Renal cortex interstitium (tissue), 11 donors: ENCODE measurements at regions not wholly inside any gene's neighbourhood (a gene's known extent, or its start where the extent isn't known, plus 50 kb on each side); places are given as distances from the start of the nearest gene placed in this dataset.

ENCODE experiments used
- DNase-seq, 11 donors: peaks; one replicate each; pipeline ENCODE4 v3.0.0-alpha.2; 2013; ENCODE audit warnings: low read depth in 9 of 11, low spot score in 4 of 11; ENCODE audit errors: extremely low read depth in 1 of 11

DNA sequence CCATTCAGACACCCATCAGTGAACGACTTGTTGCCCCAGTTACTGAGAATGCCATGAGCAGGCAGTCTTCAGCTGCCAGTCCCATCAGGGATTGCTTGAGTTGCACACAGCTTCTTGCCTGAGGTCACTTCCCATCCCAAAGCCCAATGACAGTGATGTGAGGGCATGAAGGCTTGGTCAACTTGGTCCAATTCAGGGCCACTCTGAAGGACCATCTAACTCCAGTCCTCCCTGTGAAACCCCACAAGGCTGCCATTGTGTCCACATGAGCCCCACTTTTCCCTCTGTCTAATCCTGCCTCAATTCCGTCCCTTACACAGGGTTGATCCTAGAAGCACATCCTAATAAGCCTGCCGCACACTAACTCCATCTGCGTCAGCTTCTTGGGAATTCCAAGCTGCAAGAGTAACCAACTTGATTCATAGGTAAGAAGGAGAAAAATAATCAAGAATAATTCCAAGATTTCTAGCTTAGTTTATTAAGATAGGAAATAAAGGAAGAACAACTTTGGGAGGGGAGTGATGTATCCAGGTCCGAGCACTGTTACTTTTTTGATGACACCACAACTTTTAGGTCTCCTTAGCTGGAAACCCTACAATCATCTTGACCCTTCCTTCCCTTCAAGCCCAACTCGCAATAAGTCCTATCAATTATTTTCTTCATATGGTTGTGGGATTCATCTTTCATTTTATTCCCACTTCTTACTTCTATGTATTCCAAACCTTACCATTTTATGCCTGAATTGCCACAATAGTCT, 110.9 kb downstream of the LRRC30 start:
- no peak for DNase-seq

GRCh38 chr18:7349181-7349837, 118.4 kb downstream of the LRRC30 start:
- no peak for DNase-seq

- DNase-seq: no peak
These were observed 128.3 kb downstream of the LRRC30 start for GRCh38 chr18:7358989-7359726.

DNA sequence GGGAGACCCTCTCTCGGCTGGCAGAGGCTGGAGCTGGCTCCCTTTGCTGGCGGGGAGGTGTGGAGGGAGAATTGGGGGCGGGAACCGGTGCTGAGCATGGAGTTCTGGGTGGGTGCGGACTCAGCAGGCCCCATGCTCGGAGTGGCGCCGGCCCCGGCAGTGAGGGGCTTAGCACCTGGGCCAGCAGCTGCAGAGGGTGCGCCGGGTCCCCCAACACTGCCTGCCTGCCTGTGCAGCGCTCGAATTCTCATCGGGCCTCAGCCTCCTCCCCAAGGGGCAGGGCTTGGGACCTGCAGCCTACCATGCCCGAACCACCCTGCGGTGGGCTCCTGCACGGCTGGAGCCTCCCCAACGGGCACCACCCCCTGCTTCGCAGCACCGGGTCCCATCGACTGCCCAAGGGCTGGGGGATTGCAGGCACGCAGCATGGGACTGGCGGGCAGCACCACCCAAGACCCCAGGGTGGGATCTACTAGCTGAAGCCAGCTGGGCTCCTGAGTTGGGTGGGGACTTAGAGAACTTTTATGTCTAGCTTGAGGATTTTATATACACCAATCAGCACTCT, 129.8 kb downstream of the LRRC30 start:
- no peak for DNase-seq

DNA sequence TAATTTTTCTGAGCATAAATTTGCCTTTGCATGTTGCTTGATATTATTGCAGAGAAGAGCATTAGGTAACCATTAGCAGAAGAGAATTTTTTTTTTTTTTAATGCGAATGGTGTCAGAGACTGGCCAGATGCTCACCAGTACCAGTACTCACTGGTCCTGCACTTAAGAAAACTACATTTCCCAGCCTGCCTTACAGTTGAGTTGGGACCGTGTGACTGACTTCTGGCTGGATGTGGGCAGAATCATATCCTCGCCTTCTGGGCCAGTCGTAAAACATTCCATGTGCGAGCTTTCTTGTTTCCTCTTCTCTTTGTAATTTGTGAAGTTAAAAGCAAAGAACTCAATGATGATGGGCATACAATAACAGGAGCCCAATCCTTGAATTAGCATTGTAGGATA, 132.4 kb downstream of the LRRC30 start:
- DNase-seq: no peak

- no peak for DNase-seq
These were observed 135.7 kb downstream of the LRRC30 start for GRCh38 chr18:7366597-7366996.

DNA sequence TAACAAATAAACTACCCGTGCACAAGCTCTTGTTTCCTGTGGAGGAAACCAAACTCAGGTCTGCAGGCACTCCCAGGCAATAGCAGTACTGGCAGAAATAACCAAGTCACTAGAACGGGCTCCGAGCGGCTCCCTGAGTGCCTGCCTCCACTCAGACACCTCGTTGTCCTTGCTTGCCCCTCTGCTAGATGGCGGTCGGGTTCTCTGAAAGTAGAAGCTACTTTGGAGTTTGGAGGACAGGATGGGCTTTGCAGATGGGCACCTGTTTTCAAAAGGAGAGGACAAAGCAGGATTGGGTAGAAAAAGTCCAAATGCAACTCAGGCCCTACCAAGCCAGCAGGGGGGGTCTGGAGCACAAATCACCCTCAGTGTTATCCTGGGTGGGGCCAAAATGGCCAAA, 136.4 kb downstream of the LRRC30 start:
- no peak for DNase-seq

GRCh38 chr18:7369006-7369405, 138.1 kb downstream of the LRRC30 start:
- no peak for DNase-seq

GRCh38 chr18:7370375-7370774, 139.5 kb downstream of the LRRC30 start:
- no peak for DNase-seq

- DNase-seq: peak in 2 of 11 donors; percentile 14 to 33
These were observed 139.9 kb downstream of the LRRC30 start for GRCh38 chr18:7370802-7371201.

DNA sequence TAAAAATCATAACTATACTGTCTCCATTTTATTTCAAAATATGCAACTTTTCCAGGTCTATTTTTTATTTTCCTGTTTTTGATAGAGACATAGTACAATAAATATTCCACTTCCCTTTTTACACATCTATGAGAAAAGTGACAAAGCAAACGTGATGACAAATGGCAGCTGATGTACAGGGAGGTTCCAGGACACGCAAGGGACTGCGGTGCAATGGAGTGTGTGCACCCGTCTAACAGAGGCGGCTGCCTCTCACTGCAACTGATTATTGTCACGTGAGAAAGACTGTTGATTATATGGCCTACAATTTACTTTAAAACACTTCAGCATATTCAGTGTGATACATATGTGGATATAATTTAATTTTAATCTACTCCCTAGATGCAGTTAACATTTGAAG, 142.6 kb downstream of the LRRC30 start:
- no peak for DNase-seq

DNA sequence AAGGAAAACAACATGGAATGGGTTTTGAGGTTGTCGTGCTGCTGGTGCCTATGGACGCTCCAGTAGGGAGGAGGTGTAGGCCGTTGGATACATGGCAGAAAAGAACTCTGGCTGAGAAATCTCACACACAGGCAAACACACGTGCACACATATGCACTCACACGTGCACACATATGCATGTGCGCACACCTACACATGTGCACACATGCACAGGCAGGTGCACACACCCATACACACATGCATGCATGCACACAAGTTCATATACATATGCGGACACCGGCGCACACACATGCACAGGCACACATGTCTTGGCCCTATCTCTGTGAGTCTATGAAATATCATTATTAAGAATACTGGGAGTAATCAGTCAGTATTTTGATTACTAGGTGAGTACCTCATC, 150.4 kb downstream of the LRRC30 start:
- no peak for DNase-seq

- no peak for DNase-seq
These were observed 151.6 kb downstream of the LRRC30 start for GRCh38 chr18:7382328-7383001.

GRCh38 chr18:7383002-7383980, 152.4 kb downstream of the LRRC30 start:
- DNase-seq: no peak

- DNase-seq: no peak
These were observed 157.9 kb downstream of the LRRC30 start for GRCh38 chr18:7388741-7389140.

- no peak for DNase-seq
These were observed 160.0 kb downstream of the LRRC30 start for GRCh38 chr18:7390731-7391492.

DNA sequence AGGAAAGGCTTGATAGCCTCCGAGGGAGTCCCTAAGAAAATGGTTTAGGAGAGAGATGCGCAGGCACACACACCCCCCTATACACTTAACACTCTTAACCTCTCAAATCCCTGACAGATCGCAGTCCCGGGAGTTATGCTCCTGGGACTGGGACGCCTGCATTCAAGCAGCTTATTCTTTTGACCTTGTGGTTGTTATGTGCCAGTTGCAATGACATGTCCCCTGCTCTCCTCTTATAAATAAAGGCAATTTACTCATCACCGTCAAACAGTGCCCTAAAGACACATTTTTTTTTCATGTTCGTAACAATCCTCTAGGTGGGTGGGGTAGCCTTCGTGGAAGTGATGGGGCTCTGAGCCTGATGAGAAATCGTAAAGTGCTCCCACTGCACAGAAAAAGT, 162.2 kb downstream of the LRRC30 start:
- DNase-seq: no peak
